Neural progenitor cell (in vitro differentiated cells): ENCODE measurements at regions not wholly inside any gene's neighbourhood (a gene's known extent, or its start where the extent isn't known, plus 50 kb on each side); places are given as distances from the start of the nearest gene placed in this dataset.

Experiments used
- EZH2 ChIP-seq: fragments of 200-600 bp; sonication (generic); IDR thresholded peaks from 2 replicates; pipeline ENCODE4 v1.6.1; 2017; ENCODE audit warnings: antibody characterized with exemption, mild to moderate bottlenecking, moderate library complexity
- TF ChIP-seq, protein P1 (sequence below): fragments of 200-600 bp; sonication (generic); IDR thresholded peaks from 2 replicates; pipeline ENCODE4 v1.5.1; 2017; ENCODE audit warnings: antibody characterized with exemption, mild to moderate bottlenecking

DNA sequence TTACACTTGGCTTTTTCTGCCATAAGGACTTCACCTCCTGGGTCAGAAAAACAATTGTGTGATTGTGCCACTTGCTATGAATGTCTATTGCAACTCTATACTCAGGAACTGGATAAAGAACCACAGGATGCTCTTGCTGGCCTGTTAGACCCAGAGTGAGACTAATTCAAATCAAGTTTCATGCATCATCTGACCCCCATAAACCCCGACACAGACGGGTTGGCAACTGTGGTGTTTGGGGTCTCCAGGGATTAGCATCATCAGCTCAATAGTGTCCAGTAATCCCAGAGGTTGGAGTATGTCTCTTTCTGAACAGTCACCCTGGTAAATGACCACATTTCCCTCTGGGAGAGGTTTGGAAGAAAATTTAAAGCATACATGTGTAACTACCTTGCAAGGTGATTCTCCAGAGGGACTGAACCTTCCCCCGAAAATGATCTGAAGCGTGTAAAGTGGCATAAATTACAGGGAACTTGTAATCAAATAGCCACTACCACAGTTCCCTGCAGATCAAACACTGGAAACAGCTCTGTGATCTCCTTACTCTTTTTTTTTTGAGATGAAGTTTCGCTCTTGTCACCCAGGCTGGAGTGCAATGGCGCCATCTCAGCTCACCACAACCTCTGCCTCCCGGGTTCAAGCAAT, 1097.6 kb downstream of the TBC1D22A start:
- TF ChIP-seq, protein P1, sequence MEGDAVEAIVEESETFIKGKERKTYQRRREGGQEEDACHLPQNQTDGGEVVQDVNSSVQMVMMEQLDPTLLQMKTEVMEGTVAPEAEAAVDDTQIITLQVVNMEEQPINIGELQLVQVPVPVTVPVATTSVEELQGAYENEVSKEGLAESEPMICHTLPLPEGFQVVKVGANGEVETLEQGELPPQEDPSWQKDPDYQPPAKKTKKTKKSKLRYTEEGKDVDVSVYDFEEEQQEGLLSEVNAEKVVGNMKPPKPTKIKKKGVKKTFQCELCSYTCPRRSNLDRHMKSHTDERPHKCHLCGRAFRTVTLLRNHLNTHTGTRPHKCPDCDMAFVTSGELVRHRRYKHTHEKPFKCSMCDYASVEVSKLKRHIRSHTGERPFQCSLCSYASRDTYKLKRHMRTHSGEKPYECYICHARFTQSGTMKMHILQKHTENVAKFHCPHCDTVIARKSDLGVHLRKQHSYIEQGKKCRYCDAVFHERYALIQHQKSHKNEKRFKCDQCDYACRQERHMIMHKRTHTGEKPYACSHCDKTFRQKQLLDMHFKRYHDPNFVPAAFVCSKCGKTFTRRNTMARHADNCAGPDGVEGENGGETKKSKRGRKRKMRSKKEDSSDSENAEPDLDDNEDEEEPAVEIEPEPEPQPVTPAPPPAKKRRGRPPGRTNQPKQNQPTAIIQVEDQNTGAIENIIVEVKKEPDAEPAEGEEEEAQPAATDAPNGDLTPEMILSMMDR, result no peak
- no peak for TF ChIP-seq EZH2
